ENCODE measurements at regions not wholly inside any gene's neighbourhood (a gene's known extent, or its start where the extent isn't known, plus 50 kb on each side); places are given as distances from the start of the nearest gene placed in this dataset.

- H3K36me3 ChIP-seq (ENCODE audit: control insufficient read depth, insufficient read depth, low read length): no peaks in the 10 kb centered on the region
- ChIA-PET POLR2A (no interaction called here), CTCF (interaction anchor here (2.5 kb wide), 1 partner anchor 18 kb away, joined by 7 read pairs; no protein-coding TSS in a partner anchor)
- DNase-seq (ENCODE audit: low read depth): no peak
- no peak overlapping the region for H3K4me3 ChIP-seq (ENCODE audit: low read depth, low read length)
- H3K27me3 ChIP-seq (ENCODE audit: control insufficient read depth, insufficient read depth, low read length): no peaks in the 10 kb centered on the region
- no peak for TF ChIP-seq CTCF (IDR thresholded peaks at IDR 0.05; ENCODE audit: insufficient read depth, low read depth, low read length)
Measured at GRCh38 chr7:106430535-106431455, 146.0 kb upstream of the NAMPT start.

GRCh38 chr7:106430103-106430502, 145.3 kb upstream of the NAMPT start:
- ChIA-PET CTCF (interaction anchor here (2.5 kb wide), 1 partner anchor 19 kb away, joined by 7 read pairs; no protein-coding TSS in a partner anchor), POLR2A (no interaction called here)
- TF ChIP-seq CTCF (IDR thresholded peaks at IDR 0.05; ENCODE audit: insufficient read depth, low read depth, low read length): no peak
- no peak for DNase-seq (ENCODE audit: low read depth)
- Histone ChIP-seq H3K27me3 (ENCODE audit: control insufficient read depth, insufficient read depth, low read length) (no peaks in the 10 kb centered on the region), H3K36me3 (ENCODE audit: control insufficient read depth, insufficient read depth, low read length) (no peaks in the 10 kb centered on the region), H3K4me3 (ENCODE audit: low read depth, low read length) (no peak overlapping the region)

- DNase-seq (ENCODE audit: low read depth): no peak
- POLR2A ChIA-PET: no interaction called here
- Histone ChIP-seq H3K36me3 (ENCODE audit: control insufficient read depth, insufficient read depth, low read length) (no peaks in the 10 kb centered on the region), H3K27me3 (ENCODE audit: control insufficient read depth, insufficient read depth, low read length) (no peaks in the 10 kb centered on the region), H3K4me3 (ENCODE audit: low read depth, low read length) (no peak overlapping the region)
- CTCF ChIA-PET: no interaction called here
- no peak for TF ChIP-seq CTCF (IDR thresholded peaks at IDR 0.05; ENCODE audit: insufficient read depth, low read depth, low read length)
Measured at GRCh38 chr7:106426803-106427202, 142.0 kb upstream of the NAMPT start.

- H3K36me3 ChIP-seq (ENCODE audit: control insufficient read depth, insufficient read depth, low read length): no peaks in the 10 kb centered on the region
- TF ChIP-seq CTCF (IDR thresholded peaks at IDR 0.05; ENCODE audit: insufficient read depth, low read depth, low read length): no peak
- ChIA-PET CTCF (interaction anchor here (0.6 to 2.3 kb wide), 8 partner anchors 9 to 311 kb away, joined by 3 to 5 read pairs (median 4); partner anchors contain the start of gene NAMPT), POLR2A (no interaction called here)
- peak; percentile 99 for DNase-seq (ENCODE audit: low read depth)
- H3K27me3 ChIP-seq (ENCODE audit: control insufficient read depth, insufficient read depth, low read length): no peaks in the 10 kb centered on the region
- H3K4me3 ChIP-seq (ENCODE audit: low read depth, low read length): no peak overlapping the region
Measured at GRCh38 chr7:106425017-106425719, 140.4 kb upstream of the NAMPT start.

DNA sequence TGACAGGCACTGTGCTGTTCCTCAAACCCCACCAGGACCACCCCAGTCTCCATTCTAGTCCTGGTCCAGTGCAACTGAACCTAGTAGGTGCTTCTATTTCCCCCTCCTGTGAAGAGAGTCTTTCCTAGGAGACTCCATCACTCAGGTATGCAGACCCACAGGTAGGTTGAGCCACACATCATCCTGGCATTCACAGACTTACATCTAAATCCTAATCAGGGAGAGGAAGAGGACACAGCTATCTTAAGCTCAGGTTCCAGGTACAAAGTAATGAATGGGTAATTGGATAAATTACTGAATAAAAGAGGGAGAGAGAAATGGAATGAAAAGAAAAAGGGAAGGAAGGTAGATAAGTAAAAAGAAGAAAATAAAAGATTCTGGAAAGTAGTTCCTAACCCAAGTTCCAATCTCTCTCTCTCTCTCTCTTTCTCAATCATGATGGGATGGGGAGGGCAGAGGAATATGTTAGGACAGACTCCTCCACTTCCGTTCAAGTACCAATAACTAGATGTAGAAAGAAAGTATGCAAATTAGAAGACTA, 139.8 kb upstream of the NAMPT start:
- no peaks in the 10 kb centered on the region for H3K36me3 ChIP-seq (ENCODE audit: control insufficient read depth, insufficient read depth, low read length)
- no peak for TF ChIP-seq CTCF (IDR thresholded peaks at IDR 0.05; ENCODE audit: insufficient read depth, low read depth, low read length)
- DNase-seq (ENCODE audit: low read depth): no peak
- ChIA-PET POLR2A (no interaction called here), CTCF (interaction anchor here (1.0 to 2.3 kb wide), 6 partner anchors 10 to 312 kb away, joined by 3 to 5 read pairs (median 3); partner anchors contain the start of gene NAMPT)
- H3K4me3 ChIP-seq (ENCODE audit: low read depth, low read length): no peak overlapping the region
- H3K27me3 ChIP-seq (ENCODE audit: control insufficient read depth, insufficient read depth, low read length): no peaks in the 10 kb centered on the region
